Neutrophil (primary cell): ENCODE measurements at regions not wholly inside any gene's neighbourhood (a gene's known extent, or its start where the extent isn't known, plus 50 kb on each side); places are given as distances from the start of the nearest gene placed in this dataset.
"Not testable (repeated sequence)": the region's sequence is repeated elsewhere in the genome, so short reads cannot be mapped to it uniquely, and the experiment has no call there.

Experiments
- H3K27ac ChIP-seq: fragments of 200-600 bp; sonication (generic); 2 replicates; pipeline ENCODE4 v1.5.1; 2016; ENCODE audit warnings: mild to moderate bottlenecking, moderate library complexity
- H3K27me3 ChIP-seq: fragments of 200-600 bp; sonication (generic); 2 replicates; pipeline ENCODE4 v1.6.0; 2016; ENCODE audit warnings: mild to moderate bottlenecking
- H3K36me3 ChIP-seq: fragments of 200-600 bp; sonication (generic); 2 replicates; pipeline ENCODE4 v1.5.1; 2017
- H3K4me1 ChIP-seq, 2 experiments: fragments of 200-600 bp in 1 of 2; sonication (generic) in 1 of 2; 1 replicate in 1 of 2; 2 replicates in 1 of 2; pipeline versions ENCODE4 v1.5.1 to v1.6.1; 2013 to 2016; ENCODE audit warnings: low read depth in 1 of 2, low read length in 1 of 2, mild to moderate bottlenecking in 1 of 2, moderate library complexity in 1 of 2; ENCODE audit not compliant: control insufficient read depth in 1 of 2, insufficient read depth in 1 of 2
- H3K4me3 ChIP-seq, 2 experiments: fragments of 200-600 bp in 1 of 2; sonication (generic) in 1 of 2; 1 replicate in 1 of 2; 2 replicates in 1 of 2; pipeline ENCODE4 v1.5.1; 2013 to 2016; ENCODE audit warnings: low read depth in 1 of 2, low read length in 1 of 2, mild to moderate bottlenecking in 1 of 2, moderate library complexity in 1 of 2
- H3K9me3 ChIP-seq: fragments of 200-600 bp; sonication (generic); 2 replicates; pipeline ENCODE4 v1.5.1; 2016
- TF ChIP-seq, protein P1 (sequence below): fragments of 200-600 bp; sonication (generic); IDR thresholded peaks from 2 replicates; pipeline ENCODE4 v1.5.1; 2016; ENCODE audit warnings: antibody characterized with exemption

DNA sequence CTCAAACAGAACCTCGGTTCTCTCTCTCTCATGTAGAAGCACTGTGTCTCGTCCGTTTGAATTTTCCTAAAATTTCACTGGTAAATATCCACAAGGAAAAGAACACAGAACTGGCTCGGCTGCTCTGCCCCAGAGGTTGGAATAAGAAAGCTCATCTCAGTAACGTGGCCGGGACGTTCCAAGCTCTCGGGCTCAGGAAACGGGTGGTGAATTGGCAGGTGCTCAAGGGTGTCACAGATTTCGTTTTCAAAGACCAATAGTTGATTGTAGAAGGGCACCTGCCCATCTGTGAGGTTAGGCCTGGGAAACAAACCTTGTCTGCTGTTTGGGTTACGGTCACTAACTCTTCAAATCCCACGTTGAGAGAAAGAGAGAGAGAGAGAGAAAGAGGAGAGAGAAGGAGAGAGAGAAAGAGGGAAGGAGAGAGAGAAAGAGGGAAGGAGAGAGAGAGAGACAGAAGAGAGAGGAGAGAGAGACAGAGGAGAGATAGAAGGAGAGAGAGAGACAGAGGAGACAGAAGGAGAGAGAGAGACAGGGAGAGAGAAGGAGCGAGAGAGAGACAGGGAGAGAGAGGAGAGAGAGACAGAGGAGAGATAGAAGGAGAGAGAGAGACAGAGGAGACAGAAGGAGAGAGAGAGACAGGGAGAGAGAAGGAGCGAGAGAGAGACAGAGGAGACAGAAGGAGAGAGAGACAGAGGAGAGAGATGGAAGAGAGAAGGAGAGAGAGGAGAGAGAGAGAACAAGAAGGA lies 106.6 kb downstream of the CRLF2 start:
- Histone ChIP-seq H3K4me1 (no peaks in the 10 kb centered on the region), H3K4me3 (no peak overlapping the region), H3K36me3 (no peaks in the 10 kb centered on the region), H3K27ac (no peak overlapping the region), H3K9me3 (no peaks in the 10 kb centered on the region), H3K27me3 (peaks cover 48% of the 10 kb centered on the region)
- TF ChIP-seq, protein P1, sequence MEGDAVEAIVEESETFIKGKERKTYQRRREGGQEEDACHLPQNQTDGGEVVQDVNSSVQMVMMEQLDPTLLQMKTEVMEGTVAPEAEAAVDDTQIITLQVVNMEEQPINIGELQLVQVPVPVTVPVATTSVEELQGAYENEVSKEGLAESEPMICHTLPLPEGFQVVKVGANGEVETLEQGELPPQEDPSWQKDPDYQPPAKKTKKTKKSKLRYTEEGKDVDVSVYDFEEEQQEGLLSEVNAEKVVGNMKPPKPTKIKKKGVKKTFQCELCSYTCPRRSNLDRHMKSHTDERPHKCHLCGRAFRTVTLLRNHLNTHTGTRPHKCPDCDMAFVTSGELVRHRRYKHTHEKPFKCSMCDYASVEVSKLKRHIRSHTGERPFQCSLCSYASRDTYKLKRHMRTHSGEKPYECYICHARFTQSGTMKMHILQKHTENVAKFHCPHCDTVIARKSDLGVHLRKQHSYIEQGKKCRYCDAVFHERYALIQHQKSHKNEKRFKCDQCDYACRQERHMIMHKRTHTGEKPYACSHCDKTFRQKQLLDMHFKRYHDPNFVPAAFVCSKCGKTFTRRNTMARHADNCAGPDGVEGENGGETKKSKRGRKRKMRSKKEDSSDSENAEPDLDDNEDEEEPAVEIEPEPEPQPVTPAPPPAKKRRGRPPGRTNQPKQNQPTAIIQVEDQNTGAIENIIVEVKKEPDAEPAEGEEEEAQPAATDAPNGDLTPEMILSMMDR = no peak

DNA sequence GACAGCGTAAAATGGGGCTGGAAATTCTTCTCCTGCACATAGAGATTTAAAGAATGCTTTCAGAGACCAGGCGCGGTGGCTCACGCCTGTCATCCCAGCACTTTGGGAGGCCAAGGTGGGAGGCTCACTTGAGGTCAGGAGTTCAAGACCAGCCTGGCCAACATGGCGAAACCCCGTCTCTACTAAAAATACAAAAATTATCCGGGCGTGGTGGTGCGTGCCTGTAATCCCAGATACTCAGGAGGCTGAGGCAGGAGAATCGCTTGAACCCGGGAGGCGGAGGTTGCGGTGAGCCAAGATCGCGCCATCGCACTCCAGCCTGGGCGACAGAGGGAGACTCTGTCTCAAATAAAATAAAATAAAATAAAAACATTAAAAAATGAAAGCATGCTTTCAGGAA lies 107.4 kb downstream of the CRLF2 start:
- H3K4me1 ChIP-seq, H3K4me3 ChIP-seq, H3K27ac ChIP-seq, H3K36me3 ChIP-seq, H3K9me3 ChIP-seq: not testable (repeated sequence)
- H3K27me3 ChIP-seq = peaks cover 39% of the 10 kb centered on the region

DNA sequence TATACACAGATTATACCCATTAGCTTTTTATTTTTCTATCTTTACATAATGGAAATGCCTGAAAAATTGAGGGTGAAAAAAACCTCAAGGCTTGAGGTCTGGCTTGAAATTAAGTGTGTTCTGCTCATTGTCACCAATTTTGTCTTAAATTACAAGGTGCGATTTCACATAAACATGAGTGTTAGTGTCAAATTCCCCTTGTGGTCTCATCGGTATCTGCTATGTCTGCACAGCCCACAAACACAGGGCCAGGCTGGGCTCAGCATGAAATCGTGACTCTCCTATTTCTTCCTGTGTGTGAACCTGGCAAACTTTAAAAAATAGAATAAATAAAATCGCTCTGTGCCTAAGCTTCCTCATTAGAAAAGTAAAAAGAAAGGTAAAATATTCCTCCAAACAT lies 109.1 kb downstream of the CRLF2 start:
- H3K4me1 ChIP-seq = no peaks in the 10 kb centered on the region

DNA sequence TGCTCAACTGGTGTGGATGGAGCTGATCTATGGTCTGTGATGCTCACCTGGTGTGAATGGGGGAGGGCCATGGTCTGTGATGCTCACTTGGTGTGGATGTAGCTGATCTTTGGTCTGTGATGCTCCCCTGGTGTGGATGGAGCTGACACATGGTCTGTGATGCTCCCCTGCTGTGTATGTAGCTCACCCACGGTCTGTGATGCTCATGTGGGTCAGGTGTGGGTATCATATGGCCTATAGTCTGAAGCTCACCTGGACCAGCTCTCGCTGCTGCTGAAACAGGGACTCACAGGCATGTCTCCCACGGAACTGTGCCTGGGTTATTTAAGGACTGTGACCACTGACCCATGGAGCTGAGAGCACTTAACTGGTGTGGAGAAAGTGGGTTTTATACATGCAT lies 109.7 kb downstream of the CRLF2 start:
- Histone ChIP-seq H3K4me3 (no peak overlapping the region), H3K4me1 (no peaks in the 10 kb centered on the region), H3K27ac (no peak overlapping the region), H3K27me3 (peaks cover 17% of the 10 kb centered on the region), H3K36me3 (no peaks in the 10 kb centered on the region), H3K9me3 (no peaks in the 10 kb centered on the region)
- TF ChIP-seq, protein P1 = no peak

More for the DNA sequence above, 109.1 kb downstream of the CRLF2 start:
- TF ChIP-seq, protein P1 = no peak
- H3K27ac ChIP-seq = no peak overlapping the region
- H3K9me3 ChIP-seq = no peaks in the 10 kb centered on the region
- H3K27me3 ChIP-seq = peaks cover 23% of the 10 kb centered on the region
- H3K4me3 ChIP-seq = no peak overlapping the region
- H3K36me3 ChIP-seq = no peaks in the 10 kb centered on the region

DNA sequence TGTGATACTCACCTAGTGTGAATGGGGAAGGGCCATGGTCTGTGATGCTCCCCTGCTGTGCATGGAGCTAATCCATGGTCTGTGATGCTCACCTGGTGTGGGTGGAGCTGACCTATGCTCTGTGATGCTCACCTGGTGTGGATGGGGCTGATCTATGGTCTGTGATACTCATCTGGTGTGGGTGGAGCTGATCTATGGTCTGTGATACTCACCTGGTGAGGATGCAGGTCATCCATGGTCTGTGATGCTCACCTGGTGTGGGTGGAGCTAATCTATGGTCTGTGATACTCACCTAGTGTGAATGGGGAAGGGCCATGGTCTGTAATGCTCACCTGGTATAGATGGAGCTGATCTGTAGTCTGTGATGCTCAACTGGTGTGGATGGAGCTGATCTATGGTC lies 110.2 kb downstream of the CRLF2 start:
- peaks cover 11% of the 10 kb centered on the region for H3K27me3 ChIP-seq
- H3K36me3 ChIP-seq, H3K9me3 ChIP-seq, H3K27ac ChIP-seq, H3K4me1 ChIP-seq, H3K4me3 ChIP-seq: not testable (repeated sequence)

DNA sequence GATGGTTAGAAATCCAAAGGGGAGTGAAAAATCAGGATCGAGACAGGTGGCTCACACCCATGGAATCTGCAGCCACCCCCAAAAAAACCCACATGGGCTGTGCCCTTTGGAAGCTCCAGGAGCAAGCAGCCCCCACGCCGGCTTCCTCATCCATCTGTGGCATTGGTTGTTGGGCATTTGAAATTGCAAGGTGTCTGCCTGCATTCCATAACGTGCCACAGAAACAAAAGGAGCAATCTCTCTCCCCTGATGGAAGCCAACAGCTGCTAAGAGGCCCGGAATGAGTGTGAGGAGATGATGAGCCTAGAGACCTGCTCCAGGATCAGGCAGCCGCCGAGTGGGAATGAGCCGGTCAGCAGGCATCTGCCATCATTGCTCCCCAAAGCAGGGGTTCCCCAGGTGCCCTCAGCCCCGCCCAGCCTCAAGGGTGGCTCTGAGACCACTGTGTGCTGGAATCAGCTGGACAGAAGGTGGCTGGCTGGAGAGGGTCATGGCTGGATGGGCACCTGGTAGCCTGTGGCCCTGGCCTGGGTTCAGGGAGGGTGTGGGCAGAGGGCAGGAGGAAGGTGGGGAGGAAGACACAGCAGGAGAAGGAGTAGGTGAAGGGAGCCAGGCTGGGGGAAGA lies 113.2 kb downstream of the CRLF2 start:
- no peaks in the 10 kb centered on the region for H3K27me3 ChIP-seq
- H3K27ac ChIP-seq = no peak overlapping the region
- H3K36me3 ChIP-seq = no peaks in the 10 kb centered on the region
- no peak overlapping the region for H3K4me3 ChIP-seq
- no peaks in the 10 kb centered on the region for H3K4me1 ChIP-seq
- TF ChIP-seq, protein P1 = no peak
- H3K9me3 ChIP-seq = peaks cover 7% of the 10 kb centered on the region
